ENCODE measurements at regions not wholly inside any gene's neighbourhood (a gene's known extent, or its start where the extent isn't known, plus 50 kb on each side); places are given as distances from the start of the nearest gene placed in this dataset.

DNA sequence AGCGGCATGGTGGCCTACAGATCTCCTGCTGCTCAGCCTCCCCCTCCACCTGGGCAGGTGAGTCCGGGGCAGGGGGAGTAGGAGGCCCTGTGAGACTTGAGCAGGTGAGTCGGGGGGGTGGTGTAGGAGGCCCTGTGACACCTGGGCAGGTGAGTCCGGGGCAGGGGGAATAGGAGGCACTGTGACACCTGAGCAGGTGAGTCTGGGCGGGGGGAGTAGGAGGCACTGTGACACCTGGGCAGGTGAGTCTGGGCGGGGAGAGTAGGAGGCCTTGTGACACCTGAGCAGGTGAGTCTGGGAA lies 299.3 kb downstream of the BRD1 start:
- TF ChIP-seq, protein P1, sequence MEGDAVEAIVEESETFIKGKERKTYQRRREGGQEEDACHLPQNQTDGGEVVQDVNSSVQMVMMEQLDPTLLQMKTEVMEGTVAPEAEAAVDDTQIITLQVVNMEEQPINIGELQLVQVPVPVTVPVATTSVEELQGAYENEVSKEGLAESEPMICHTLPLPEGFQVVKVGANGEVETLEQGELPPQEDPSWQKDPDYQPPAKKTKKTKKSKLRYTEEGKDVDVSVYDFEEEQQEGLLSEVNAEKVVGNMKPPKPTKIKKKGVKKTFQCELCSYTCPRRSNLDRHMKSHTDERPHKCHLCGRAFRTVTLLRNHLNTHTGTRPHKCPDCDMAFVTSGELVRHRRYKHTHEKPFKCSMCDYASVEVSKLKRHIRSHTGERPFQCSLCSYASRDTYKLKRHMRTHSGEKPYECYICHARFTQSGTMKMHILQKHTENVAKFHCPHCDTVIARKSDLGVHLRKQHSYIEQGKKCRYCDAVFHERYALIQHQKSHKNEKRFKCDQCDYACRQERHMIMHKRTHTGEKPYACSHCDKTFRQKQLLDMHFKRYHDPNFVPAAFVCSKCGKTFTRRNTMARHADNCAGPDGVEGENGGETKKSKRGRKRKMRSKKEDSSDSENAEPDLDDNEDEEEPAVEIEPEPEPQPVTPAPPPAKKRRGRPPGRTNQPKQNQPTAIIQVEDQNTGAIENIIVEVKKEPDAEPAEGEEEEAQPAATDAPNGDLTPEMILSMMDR (IDR thresholded peaks at IDR 0.05), result no peak
- TF ChIP-seq POLR2A (IDR thresholded peaks at IDR 0.05), result no peak
- TF ChIP-seq POLR2AphosphoS5 (IDR thresholded peaks at IDR 0.05), result no peak
- TF ChIP-seq EP300 (IDR thresholded peaks at IDR 0.05), result no peak
